D721Med (cell line): ENCODE measurements at regions not wholly inside any gene's neighbourhood (a gene's known extent, or its start where the extent isn't known, plus 50 kb on each side); places are given as distances from the start of the nearest gene placed in this dataset.
"Not testable (repeated sequence)": the region's sequence is repeated elsewhere in the genome, so short reads cannot be mapped to it uniquely, and the experiment has no call there.

Experiments
- DNase-seq: peaks from one replicate; pipeline ENCODE4 v3.0.0; 2011; ENCODE audit warnings: low spot score; ENCODE audit not compliant: insufficient read length
- FAIRE-seq: peaks from 2 replicates; lab custom pipeline; 2011; peaks lifted over from hg19 to GRCh38; lab: Jason Lieb, UNC
- CTCF ChIP-seq: IDR thresholded peaks from 2 replicates; pipeline ENCODE4 v1.5.1; 2012; ENCODE audit warnings: mild to moderate bottlenecking, control low read depth; ENCODE audit not compliant: insufficient read depth; ENCODE audit errors: missing control alignments

GRCh38 chr6:168243812-168244376 lies 75.7 kb downstream of the DACT2 start:
- FAIRE-seq (no peak), DNase-seq (no peak)
- no peak for TF ChIP-seq CTCF

- FAIRE-seq (no peak), DNase-seq (no peak)
- TF ChIP-seq CTCF = no peak
These were observed 76.7 kb downstream of the DACT2 start for GRCh38 chr6:168242940-168243225.

- FAIRE-seq = no peak
- DNase-seq = no peak
- no peak for TF ChIP-seq CTCF
These were observed 77.3 kb downstream of the DACT2 start for GRCh38 chr6:168242111-168242939.

DNA sequence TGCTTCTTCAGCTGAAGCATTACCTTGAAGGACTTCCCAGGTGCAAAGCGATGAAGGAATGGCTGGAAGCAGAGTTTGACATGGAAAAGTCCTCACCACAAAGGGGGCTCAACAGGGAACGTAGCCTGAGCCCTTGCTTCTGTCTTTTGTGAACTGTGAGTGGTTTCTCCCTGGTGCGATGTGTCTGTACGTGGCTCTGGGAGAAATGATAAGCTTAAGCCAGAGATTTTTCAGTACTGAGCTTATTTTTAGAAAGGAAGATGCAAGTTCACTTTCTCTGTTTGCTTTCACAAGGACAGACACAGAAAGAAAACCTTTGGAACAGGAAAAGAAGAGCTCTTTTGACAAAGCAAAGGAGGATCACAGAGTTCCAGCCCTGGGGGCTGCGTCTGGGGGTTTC lies 79.4 kb downstream of the DACT2 start:
- no peak for DNase-seq
- FAIRE-seq = no peak

DNA sequence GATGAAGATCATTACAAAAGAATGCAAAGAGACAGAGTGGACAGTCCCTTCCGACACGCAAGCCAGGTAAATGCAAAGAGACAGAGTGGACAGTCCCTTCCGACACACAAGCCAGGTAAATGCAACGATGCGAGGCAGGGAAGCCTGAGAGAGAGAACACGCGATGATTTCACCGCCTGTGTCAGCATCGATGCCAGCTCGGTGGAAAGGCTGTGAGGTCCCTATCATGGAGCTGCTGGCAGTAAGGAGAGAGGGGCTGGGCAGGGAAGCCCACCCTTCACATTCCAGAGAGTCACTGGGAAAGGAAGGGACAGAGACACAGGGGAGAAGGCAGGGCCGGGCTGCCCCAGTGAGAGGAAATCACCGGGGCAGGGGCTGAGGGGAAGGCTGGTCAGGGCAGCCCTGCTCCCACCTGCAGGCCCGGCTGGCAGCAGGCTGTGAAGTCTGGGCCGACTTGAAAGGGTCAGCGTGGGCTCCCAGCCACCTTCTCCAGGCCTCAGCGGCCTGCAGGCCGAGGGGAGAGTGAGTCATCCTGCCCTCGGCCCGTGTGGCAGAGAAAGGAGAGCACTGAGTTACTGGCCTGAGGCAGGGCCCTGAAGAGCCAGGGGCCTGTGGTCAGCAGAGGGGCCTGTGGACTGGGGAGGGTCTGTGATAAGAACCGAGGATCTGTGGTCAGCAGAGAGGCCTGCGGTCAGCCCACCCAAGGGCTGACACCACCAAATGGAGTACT lies 80.4 kb downstream of the DACT2 start:
- no peak for TF ChIP-seq CTCF
- no peak for DNase-seq
- FAIRE-seq = no peak

More for the DNA sequence above, 79.4 kb downstream of the DACT2 start:
- TF ChIP-seq CTCF = no peak

GRCh38 chr6:168238159-168238909 lies 81.2 kb downstream of the DACT2 start:
- no peak for TF ChIP-seq CTCF
- no peak for DNase-seq
- no peak for FAIRE-seq

- FAIRE-seq, DNase-seq: not testable (repeated sequence)
These were observed 85.7 kb downstream of the DACT2 start for GRCh38 chr6:168233875-168234213.
